Omental fat pad (tissue), 3 donors: ENCODE measurements at regions not wholly inside any gene's neighbourhood (a gene's known extent, or its start where the extent isn't known, plus 50 kb on each side); places are given as distances from the start of the nearest gene placed in this dataset.

ENCODE experiments used
- ATAC-seq: fragments of 150-250 bp; one replicate; pipeline ENCODE4 v1.9.1; 2016; ENCODE audit warnings: mild to moderate bottlenecking, moderate library complexity; ENCODE audit not compliant: low FRiP score
- DNase-seq: peaks from one replicate; pipeline ENCODE4 v3.0.0-alpha.2; 2019; ENCODE audit warnings: low spot score
- CTCF ChIP-seq, 3 donors: fragments of 450-650 bp; IDR thresholded peaks; one replicate each; pipeline ENCODE4 v1.5.1; 2016 to 2017; ENCODE audit warnings: antibody characterized with exemption in 3 of 3, mild to moderate bottlenecking in 3 of 3, moderate library complexity in 2 of 3

- no peak for ATAC-seq
- DNase-seq: no peak
- no peak for TF ChIP-seq CTCF (IDR thresholded peaks at IDR 0.05)
These were observed 427.8 kb upstream of the SOX11 start for GRCh38 chr2:5264361-5264760.

- DNase-seq: no peak
- ATAC-seq: no peak
- TF ChIP-seq CTCF (IDR thresholded peaks at IDR 0.05): no peak
These were observed 407.1 kb upstream of the SOX11 start for GRCh38 chr2:5285061-5285460.

- ATAC-seq (no peak), DNase-seq (no peak)
- TF ChIP-seq CTCF (IDR thresholded peaks at IDR 0.05): no peak
These were observed 406.1 kb upstream of the SOX11 start for GRCh38 chr2:5285872-5286769.

GRCh38 chr2:5287558-5288334 lies 404.4 kb upstream of the SOX11 start:
- no peak for TF ChIP-seq CTCF (IDR thresholded peaks at IDR 0.05)
- no peak for ATAC-seq

GRCh38 chr2:5290900-5291546 lies 401.2 kb upstream of the SOX11 start:
- ATAC-seq: no peak
- TF ChIP-seq CTCF (IDR thresholded peaks at IDR 0.05): no peak
- no peak for DNase-seq

More at GRCh38 chr2:5287558-5288334, 404.4 kb upstream of the SOX11 start:
- DNase-seq: no peak

GRCh38 chr2:5304640-5305039 lies 387.5 kb upstream of the SOX11 start:
- no peak for TF ChIP-seq CTCF (IDR thresholded peaks at IDR 0.05)
- DNase-seq: no peak
- ATAC-seq: no peak
